GM12865 (cell line): ENCODE measurements at regions not wholly inside any gene's neighbourhood (a gene's known extent, or its start where the extent isn't known, plus 50 kb on each side); places are given as distances from the start of the nearest gene placed in this dataset.

ENCODE experiments used
- DNase-seq: peaks from one replicate; pipeline ENCODE4 v3.0.0; 2010; ENCODE audit warnings: low read depth
- H3K4me3 ChIP-seq: 2 replicates; pipeline ENCODE4 v1.5.1; 2011; ENCODE audit warnings: mild to moderate bottlenecking, low read depth, low read length, control low read depth
- CTCF ChIP-seq: IDR thresholded peaks from 2 replicates; pipeline ENCODE4 v1.5.1; 2011; ENCODE audit warnings: low read length, control low read depth, low read depth, inconsistent platforms; ENCODE audit not compliant: insufficient read depth; ENCODE audit errors: missing control alignments

GRCh38 chr7:156402255-156402654 is 238.3 kb upstream of the RNF32 start:
- no peak for DNase-seq
- no peak for TF ChIP-seq CTCF
- no peak overlapping the region for H3K4me3 ChIP-seq

GRCh38 chr7:156401617-156402016 is 239.0 kb upstream of the RNF32 start:
- DNase-seq: no peak
- no peak overlapping the region for H3K4me3 ChIP-seq
- TF ChIP-seq CTCF: no peak

GRCh38 chr7:156400046-156400445 is 240.5 kb upstream of the RNF32 start:
- H3K4me3 ChIP-seq: no peak overlapping the region
- no peak for DNase-seq
- no peak for TF ChIP-seq CTCF

GRCh38 chr7:156397249-156397648 is 243.3 kb upstream of the RNF32 start:
- TF ChIP-seq CTCF: no peak
- DNase-seq: no peak
- H3K4me3 ChIP-seq: no peak overlapping the region

- TF ChIP-seq CTCF: no peak
- DNase-seq: no peak
- H3K4me3 ChIP-seq: no peak overlapping the region
These were observed 251.4 kb upstream of the RNF32 start for GRCh38 chr7:156389116-156389692.

- TF ChIP-seq CTCF: no peak
- no peak for DNase-seq
- H3K4me3 ChIP-seq: no peak overlapping the region
These were observed 254.5 kb upstream of the RNF32 start for GRCh38 chr7:156386097-156386496.

- DNase-seq: no peak
- no peak overlapping the region for H3K4me3 ChIP-seq
- no peak for TF ChIP-seq CTCF
These were observed 255.9 kb upstream of the RNF32 start for GRCh38 chr7:156384706-156385105.
